ENCODE measurements at regions not wholly inside any gene's neighbourhood (a gene's known extent, or its start where the extent isn't known, plus 50 kb on each side); places are given as distances from the start of the nearest gene placed in this dataset.

DNA sequence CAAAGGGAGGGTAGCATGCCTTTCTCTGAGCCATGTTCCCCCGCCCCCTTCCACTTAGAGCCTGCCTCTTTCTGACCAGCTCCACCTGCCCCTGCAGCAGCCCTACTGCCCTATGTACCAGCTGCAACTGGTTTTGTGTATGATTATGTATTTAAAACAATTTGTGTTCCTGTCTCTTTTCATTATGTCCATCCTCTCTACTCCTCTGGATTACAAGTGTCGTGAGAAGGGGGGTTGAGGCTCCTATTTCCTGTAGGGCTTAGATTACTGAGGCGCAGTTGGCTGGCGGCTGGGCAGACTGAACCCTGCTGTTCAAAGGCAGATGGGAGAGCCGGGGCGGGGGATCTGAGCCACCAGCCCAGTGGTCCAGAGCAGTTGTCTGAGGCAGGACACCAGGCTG, 213.3 kb downstream of the KCNRG start:
- TF ChIP-seq, protein P1, sequence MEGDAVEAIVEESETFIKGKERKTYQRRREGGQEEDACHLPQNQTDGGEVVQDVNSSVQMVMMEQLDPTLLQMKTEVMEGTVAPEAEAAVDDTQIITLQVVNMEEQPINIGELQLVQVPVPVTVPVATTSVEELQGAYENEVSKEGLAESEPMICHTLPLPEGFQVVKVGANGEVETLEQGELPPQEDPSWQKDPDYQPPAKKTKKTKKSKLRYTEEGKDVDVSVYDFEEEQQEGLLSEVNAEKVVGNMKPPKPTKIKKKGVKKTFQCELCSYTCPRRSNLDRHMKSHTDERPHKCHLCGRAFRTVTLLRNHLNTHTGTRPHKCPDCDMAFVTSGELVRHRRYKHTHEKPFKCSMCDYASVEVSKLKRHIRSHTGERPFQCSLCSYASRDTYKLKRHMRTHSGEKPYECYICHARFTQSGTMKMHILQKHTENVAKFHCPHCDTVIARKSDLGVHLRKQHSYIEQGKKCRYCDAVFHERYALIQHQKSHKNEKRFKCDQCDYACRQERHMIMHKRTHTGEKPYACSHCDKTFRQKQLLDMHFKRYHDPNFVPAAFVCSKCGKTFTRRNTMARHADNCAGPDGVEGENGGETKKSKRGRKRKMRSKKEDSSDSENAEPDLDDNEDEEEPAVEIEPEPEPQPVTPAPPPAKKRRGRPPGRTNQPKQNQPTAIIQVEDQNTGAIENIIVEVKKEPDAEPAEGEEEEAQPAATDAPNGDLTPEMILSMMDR (conservative IDR thresholded peaks at IDR 0.05; ENCODE audit: low read depth, low read length) = no peak
- TF ChIP-seq EZH2 (IDR thresholded peaks at IDR 0.05; ENCODE audit: borderline replicate concordance, low read depth, low read length, poor library complexity, severe bottlenecking) = no peak
